HG03280 (cell line): ENCODE measurements at regions not wholly inside any gene's neighbourhood (a gene's known extent, or its start where the extent isn't known, plus 50 kb on each side); places are given as distances from the start of the nearest gene placed in this dataset.
"Not testable (repeated sequence)": the region's sequence is repeated elsewhere in the genome, so short reads cannot be mapped to it uniquely, and the experiment has no call there.

Experiments used
- ATAC-seq: cut with Tn5 transposase; IDR thresholded peaks from one replicate; pipeline ENCODE4 v1.9.1; 2021; ENCODE audit warnings: mild to moderate bottlenecking, moderate library complexity; ENCODE audit not compliant: unreplicated experiment

DNA sequence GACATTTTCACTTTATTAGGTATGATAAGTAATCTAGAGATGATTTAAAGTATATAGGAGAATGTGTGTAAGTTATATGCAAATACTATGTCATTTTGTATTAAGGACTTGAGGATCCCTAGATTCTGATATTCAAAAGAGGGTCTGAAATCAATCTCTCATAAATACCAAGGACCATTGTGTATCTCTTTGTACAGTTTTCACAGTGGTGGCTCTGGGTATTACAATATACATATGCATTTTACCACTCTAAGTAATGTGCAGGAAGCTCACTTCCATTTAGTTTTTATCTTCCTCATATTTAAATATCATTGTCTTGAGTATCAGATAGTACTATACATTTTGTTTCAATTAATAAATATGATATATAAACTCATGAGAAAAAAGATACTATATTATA, 862.6 kb upstream of the PCDH20 start:
- no peak for ATAC-seq

DNA sequence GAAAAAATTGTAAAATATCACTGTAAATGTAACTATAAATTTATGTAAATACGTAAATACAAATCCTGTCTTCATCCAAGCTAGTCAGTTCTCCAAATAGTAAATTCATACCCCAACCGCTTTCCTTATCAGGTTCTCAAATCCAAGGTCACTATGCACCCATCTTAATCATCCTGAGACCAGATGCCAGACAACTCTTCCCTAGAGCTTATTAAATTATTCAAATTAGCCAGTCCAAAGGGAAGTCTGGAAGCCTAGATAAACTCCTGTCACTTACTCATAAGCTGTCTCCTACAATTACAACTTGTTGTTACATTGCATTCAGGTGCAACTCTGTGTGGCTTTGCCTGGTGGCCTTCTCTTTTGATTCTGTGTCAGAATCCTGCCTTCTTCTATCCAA, 836.1 kb upstream of the PCDH20 start:
- ATAC-seq = no peak

DNA sequence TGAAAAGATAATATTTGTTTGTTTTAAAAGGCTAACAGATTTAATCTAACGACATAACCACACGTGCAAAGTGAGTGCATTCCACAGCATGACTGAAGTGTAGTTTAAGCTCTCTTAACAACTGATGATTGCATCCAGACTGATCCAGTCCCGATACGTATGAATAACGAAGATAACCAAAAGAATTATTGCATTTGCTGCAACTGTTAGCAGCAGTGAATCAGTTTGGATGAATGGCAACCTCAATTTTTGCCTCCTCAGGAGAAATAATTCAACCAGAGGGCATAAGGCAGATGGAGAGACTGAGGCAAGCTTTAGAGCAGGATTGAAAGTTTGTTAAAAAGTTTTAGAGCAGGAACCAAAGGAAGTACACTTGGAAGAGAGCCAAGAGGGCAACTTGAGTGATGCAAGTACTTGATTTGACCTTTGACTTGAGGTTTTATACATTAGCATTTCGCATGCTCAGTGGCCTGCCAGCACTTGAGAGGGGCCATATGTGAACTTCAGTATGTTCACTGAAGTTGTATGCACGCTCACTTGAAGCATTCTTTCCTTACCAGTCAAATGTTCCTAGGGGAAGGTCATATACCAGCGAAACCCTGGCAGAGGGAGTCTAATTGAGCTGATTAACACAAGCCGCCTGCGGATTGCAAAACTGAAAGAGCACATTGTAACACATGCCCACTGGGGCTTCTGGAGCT, 835.0 kb upstream of the PCDH20 start:
- no peak for ATAC-seq

DNA sequence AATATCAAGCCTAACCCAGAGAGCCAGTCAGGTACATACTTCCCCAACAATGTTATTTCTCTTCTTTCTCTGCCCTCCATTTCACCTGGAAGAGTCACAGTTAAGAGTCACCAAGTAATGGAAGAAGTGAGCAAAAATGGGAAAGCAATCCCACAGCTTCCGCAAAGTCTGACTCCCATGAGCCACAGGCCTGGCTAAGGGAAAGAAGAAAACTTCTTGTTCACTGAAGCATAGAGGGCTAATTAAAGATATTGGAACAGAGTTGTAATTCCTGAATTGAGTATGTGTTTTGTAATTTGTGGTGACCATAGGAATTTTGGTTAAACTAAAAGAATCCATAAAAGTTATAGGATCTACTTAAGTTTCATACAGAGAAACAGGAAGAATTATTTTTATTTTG, 830.9 kb upstream of the PCDH20 start:
- ATAC-seq = no peak

DNA sequence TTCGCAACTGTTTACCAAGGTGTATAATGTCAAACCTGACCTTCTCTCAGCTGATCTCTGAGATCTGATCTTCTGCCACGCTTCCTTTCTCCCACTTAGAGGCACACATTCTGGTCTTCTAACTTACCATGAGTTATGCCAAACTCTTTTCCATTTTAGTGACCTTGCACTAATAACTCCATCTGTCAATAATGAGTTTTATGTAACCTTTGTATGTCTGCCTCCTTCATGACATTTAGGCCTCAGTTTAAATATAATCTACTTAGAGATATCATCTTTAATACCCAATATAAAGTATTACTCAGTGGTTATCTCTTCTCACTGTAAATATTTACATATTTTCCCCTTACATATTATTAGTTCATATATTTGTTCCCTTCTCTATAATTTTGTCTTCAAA, 827.5 kb upstream of the PCDH20 start:
- ATAC-seq = no peak

DNA sequence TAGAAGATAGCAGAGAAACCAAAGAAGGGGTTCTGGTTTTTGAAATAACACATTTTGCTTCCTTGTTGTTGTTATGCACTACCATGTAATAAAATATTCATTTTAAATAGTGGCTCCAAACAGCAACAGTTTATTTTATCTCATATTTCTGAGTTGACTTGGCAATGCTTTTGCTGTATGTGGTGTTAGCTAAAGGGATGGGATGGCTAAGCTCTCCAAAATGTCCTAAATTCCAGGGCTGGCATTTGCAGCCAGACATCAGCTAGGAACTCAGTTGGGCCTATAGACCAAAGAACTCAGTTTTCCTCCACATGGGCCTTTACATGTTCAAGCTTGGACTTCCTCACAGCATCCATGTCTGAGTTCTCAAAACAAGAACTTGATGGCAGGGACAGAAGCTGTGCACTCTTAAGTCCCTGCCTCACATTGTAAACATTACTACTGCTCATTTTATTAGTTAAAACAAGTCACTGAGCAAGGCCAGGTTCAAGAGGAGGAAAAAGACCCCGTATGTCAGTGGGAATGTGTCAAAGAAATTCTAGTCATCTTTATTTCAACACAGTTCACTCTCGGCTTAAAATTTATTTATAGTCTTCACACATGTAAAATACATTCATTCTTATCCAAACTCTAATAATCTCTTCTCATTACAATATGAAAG, 819.3 kb upstream of the PCDH20 start:
- ATAC-seq = no peak

DNA sequence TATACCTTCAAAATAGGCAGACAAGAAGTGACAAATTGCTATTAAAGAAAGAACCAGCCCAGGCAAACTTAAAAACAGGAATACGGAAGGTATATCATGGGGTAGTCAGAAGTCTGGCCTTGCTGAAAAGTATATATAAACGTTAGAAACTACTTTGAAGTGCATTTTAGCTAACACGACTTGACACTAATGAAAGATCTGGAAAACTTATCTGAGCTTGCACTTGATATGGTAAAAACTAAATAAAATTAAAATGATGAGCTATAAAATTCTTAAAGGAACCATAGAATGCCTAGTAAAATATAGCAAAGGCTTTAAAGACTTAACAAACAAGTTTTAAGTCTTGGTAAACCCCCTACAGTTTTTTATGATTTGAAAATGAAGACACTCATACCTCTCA, 795.3 kb upstream of the PCDH20 start:
- ATAC-seq = no peak

DNA sequence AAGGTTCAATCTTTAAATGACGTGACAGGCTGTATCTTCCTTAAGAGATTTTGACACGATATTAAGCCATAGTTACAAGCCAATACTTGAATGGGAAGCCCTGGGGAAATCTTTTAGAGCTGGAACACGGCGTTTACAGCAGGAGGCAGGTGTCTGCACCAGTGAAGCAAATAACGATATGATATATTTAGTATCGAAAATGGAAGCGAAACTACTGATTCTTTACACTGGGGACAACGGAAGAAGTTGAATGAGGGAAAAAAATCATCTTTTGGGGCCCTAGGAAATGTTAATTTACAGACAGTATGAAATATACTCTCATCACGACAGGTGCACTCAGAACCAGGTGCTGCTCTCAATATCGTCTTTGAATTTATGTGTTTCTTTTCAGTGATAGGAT, 793.9 kb upstream of the PCDH20 start:
- peak; percentile 55 for ATAC-seq

DNA sequence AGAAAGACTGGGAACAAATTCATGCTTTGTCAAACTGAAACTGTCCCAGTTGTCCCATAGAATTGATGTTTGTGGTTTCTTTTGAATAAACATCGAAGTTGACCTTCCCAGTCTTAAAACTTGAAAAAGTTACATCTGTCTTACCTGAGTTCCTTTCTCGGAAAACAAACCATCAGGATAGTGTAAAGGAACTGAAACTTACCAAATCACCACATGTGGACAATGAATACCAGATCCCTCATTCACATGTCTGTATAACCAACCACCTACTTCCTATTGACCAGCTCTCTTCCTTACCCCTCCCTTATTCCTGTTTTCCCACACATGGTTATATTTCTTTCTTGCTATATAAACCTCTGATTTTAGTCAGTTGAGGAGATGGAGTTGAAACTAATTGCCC, 791.7 kb upstream of the PCDH20 start:
- no peak for ATAC-seq

DNA sequence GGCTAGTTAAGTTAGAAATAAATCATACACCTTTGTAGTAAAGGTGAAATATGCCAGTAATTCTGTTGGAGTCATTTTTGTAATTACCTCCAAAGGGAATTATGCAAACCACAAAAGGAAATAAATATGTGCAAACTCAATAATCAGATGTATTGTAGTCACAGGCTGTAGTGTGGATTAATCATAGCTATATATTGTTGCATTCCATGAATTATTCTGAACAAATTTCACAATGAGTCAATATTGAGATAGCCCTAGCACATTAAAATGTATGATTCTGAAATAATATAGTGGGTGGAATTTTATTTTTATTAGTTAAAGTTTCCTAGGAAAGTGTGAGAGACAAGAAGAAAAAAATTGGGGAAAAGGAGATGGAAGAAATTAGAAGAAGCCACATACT, 790.5 kb upstream of the PCDH20 start:
- ATAC-seq = no peak

DNA sequence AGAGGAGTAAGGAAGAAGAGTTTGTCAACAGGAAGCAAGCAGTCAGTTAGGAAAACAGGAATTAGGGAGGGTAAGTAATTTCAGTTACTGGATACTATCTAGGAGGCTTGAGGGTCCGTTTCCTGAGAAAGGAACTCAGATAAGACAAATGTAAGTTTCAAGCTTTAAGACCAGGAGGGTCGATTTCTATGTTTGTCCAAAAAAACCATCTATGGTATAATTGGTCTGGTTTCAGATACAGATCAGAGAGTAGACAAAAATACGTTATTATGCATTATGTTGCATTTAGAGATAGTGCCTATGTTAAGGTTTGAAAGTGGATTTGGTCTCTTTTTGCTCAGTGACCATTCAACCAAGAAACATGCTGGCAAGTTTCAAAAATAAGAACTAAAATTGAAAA, 789.6 kb upstream of the PCDH20 start:
- no peak for ATAC-seq

DNA sequence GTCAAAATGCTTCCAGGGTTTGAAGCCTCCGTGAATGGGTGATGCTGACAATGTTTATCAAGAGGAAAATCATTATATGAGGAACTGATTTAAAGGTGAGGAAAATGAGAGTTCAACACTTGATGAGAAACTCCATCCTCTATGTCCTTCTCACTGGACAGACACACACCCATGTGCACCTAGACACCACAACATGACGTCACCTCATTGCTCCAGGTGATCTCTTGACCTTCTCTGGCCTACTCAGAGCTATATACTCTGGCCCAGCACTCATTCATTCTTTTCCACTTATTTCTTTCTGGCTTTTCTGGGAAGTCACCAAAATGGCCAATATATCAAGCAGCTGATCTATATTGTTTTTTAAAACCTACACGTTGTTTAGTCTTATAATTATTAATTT, 778.7 kb upstream of the PCDH20 start:
- no peak for ATAC-seq

DNA sequence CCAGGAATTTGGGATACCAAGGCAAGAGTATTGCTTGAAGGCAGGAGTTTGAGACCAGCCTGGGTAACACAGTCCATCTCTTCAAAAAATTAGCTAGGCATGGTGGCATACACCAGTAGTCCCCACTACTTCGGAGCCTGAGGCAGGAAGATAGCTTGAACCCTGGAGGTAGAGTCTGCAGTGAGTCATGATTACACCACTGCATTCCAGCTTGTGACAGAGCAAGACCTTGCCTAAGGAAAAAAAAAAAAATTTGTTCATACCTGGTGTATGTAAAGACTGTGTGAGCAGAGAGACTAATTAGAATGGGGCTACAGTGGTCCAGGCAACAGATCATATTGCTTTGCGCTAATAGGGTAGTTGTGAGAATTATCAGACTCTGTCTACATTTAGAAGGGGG, 778.3 kb upstream of the PCDH20 start:
- ATAC-seq = no peak

DNA sequence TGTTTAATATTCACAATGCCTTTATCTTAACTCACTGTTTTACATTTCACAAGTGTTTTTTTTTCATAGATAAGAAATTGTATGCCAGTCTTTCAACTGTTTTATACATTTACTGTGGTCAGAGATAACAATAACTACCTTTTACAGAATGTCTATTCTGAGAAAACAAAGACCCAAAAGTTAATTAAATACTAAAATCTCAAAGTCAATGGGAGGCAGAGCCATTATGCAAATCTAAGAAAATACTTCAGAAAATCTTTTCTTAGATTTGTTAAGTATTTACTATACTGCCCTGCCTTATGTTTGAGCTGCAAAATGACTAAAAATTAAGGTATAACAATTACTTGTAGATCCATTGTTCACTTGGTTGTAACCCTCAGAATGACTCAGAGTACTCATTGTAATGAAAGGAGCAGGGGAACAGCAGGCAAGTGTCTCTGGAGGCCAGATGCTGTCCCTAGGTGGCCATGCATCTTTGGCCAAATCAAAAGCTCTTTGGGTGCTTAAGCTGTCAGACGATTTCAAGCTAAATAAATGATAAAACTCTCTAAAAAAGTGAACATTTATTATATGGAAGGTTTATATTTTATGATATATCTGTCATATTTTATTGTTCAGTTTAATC, 770.1 kb upstream of the PCDH20 start:
- no peak for ATAC-seq

DNA sequence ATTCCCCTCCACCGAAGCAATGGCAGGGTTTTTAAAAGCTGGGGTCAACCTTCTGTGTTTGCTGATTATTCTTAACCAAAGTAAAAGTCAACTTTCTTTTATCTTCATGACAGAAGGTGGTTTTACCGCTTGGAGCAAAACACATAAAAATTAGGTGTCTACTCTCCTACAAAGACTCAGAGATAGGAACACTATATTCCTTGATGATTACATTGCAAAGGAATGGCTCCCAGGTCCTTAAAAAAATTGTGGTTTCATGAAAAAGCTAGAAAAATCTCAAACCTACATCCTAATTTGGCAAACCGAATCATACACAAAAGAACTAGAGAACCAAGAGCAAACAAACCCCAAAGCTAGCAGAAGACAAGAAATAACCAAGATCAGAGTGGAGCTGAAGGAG, 760.4 kb upstream of the PCDH20 start:
- ATAC-seq = no peak

DNA sequence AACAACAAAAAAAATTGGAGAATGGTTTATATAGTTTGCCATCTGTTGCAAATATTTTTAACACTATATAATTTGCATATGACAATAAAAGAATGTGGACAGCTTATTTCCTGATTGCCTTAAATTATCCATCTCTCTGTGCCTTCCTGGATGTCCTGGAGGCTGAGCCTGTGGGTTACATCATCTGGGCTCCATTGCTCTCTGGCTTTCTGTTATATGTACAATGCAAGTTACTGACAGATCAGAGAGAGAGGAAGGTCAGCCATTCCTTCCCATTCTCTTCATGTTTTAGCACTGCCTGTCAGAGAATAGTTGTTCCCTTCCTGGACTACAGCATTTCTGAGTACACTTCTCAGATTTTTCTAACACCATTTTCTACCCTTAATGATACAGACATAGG, 758.3 kb upstream of the PCDH20 start:
- no peak for ATAC-seq

DNA sequence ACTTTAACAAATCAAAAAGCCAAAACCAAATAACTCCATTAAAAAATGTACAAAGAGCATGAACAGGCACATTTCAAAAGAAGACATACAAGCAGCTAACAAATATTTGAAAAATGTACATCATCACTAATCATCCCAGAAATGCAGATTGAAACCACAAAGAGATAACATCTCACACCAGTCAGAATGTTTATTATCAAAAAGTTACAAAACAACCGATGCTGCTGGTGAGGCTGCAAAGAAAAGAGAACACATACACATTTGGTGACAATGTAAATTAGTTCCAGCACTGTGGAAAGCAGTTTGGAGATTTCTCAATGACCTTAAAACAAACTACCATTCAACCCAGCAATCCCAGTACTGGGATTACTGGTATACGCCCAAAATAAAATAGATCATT, 756.0 kb upstream of the PCDH20 start:
- ATAC-seq = no peak

DNA sequence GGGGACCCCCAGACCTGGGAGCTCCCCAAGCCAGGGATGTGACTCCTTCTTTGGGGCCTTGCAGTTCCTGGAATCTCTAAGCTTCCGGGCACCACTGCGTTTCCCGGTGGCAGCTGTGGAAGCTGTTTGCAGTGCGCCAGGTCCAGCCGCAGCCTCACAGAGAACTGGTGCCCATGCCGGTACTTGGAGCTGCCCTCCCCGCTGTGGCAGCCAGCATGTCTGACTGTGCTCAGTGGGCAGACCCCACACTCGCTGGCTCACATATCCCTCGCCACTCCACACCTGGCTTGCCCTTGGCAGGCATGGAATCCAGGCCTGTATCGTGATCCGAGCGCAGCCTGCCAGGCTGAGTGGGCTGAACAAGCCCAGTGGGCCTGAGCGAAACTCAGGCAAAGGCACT, 753.2 kb upstream of the PCDH20 start:
- no peak for ATAC-seq

DNA sequence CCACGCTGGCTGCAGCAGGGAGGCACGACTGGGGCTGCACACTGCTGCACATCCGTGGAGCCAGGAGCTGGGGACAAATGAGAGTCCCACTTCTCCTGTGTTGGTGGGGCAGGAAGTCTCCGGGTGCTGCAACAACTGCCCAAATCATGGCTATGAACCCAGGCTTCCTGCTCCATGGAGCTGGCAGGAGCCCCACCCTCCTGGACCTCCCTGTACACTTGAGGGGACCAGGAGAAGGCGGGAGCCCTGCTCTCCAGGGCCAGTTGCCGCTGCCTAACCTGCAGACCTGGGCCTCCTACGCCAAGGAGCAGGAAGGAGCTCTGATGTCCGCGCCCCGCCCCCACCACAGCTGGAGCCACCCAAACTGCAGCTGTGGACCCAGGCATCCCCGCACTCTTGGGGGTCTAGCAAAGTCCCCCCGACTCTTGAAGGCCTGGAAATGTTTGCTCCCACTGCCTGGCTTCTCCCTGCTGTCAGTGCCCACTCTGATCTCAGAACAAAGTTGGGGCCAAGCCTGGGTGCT, 752.1 kb upstream of the PCDH20 start:
- ATAC-seq = no peak

DNA sequence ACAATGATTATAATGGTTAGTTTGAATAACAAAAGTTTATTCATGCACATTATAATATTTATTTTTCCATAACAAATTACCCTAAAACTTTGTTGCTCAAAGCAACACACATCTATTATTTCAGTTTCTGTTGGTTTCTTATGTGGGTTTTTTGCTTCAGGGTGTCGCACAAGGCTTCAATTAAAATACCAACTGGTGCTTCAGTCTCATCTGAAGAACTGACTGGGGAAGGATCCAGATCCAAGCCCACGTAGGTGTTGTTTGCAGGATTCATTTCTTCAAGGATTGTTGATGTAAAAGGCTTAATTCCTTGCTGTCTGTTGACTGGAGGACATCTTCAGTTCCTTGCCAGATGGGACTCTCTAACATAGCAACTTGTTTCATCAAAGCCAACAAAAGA, 747.2 kb upstream of the PCDH20 start:
- ATAC-seq = no peak

DNA sequence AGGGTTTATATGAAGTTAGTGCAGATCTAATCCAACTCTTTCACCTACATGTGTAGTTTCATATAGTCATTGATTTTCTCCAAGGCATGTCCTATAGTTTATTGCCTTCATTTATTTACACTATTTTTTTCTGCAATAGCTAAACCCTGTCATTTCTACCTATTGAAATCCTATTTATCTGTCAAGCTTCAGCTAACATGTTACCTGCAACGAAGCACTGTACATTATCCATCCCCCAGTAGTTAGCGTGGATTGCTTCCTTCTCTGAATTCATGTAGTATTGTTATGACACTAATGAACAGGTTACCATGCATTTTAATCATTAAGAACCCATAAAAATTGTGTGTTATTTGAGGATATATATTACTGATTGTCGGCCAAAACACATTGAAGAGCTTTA, 742.9 kb upstream of the PCDH20 start:
- no peak for ATAC-seq

DNA sequence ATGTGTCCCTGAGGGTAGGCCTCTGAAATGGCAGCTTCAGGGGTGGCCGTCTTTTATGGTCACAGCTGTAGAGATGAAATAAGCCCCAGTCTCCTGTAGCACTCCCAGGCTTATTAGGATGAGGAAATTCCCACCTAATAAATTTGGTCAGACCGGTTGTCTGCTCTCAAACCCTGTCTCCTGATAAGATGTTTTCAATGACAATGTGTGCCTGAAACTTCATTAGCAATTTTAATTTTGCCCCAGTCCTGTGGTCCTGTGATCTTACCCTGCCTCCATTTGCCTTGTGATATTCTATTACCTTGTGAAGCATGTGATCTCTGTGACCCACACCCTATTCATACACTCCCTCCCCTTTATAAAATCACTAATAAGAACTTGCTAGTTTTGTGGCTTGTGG, 736.1 kb upstream of the PCDH20 start:
- ATAC-seq = not testable (repeated sequence)
